ENCODE measurements at regions not wholly inside any gene's neighbourhood (a gene's known extent, or its start where the extent isn't known, plus 50 kb on each side); places are given as distances from the start of the nearest gene placed in this dataset.

- in situ Hi-C loops (cut with HindIII; ENCODE audit: low pct_unique_long_range_greater_than_20kb, low sequenced_read_pairs): no loop called here
These were observed 748.4 kb upstream of the HS6ST1 start for GRCh38 chr2:129067070-129067469.

DNA sequence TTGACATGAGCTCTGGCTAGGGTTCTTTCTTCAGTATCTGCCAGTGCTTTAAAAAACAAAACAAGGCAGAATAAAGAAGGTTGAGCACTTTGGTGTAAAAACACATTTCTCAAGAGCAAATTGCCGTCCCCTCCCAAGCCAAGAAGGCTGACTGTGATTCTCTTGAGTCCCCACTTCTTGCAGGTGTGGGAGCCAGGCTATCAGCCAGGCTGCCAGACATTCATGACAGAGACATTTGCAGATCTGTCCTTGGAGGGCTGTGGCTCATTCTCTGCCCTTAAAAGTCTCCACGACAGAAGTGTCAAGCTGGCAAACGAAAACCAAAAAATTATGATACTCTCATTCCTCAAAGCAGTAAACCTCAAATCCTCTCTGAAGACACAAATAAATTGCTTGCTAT is 749.3 kb upstream of the HS6ST1 start:
- in situ Hi-C loops (cut with HindIII; ENCODE audit: low pct_unique_long_range_greater_than_20kb, low sequenced_read_pairs): no loop called here
- no peak for DNase-seq (ENCODE audit: low read depth)

More at GRCh38 chr2:129067070-129067469, 748.4 kb upstream of the HS6ST1 start:
- no peak for DNase-seq (ENCODE audit: low read depth)

DNA sequence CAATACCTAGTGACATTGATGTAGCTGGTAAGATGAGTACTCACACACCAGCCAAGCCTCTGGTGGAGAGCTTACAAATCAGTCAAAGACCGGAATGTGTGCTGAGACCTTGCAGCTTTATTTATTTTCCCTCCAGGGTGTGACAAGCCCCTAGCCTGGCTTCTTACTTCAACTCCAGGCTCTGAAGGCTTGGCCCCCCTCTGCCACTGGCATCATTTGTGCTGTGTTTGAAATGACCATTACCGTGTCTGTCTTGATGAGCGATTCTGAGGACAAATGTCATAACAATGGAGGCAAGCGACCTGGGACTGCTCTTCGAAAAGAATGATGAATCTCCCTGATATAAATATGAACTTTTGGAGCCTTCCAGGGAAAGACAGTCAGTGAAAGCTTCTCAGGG is 749.9 kb upstream of the HS6ST1 start:
- no peak for DNase-seq (ENCODE audit: low read depth)
- in situ Hi-C loops (cut with HindIII; ENCODE audit: low pct_unique_long_range_greater_than_20kb, low sequenced_read_pairs): no loop called here

GRCh38 chr2:129069875-129070594 is 751.4 kb upstream of the HS6ST1 start:
- DNase-seq (ENCODE audit: low read depth): no peak
- in situ Hi-C loops (cut with HindIII; ENCODE audit: low pct_unique_long_range_greater_than_20kb, low sequenced_read_pairs): no loop called here

DNA sequence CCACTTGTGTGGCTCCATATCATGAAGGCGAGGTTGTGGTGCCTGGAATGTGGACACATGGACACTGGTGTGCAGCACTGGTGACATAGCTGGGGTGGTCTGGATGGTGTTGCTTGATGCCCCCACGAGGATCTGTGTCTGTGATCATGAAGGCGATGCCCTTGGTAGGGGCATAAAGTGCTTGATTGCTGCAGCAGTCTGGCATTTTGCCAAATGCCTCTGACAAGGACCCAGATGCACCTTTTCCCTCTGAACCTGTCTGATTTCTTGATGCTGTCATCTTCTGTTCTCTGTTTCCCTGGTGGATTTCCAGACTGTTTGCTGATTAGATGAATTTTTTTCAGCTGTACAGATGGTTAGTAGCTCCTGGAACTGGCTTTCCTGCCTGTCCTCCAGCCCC is 752.0 kb upstream of the HS6ST1 start:
- DNase-seq (ENCODE audit: low read depth): no peak
- in situ Hi-C loops (cut with HindIII; ENCODE audit: low pct_unique_long_range_greater_than_20kb, low sequenced_read_pairs): no loop called here

- in situ Hi-C loops (cut with HindIII; ENCODE audit: low pct_unique_long_range_greater_than_20kb, low sequenced_read_pairs): no loop called here
- DNase-seq (ENCODE audit: low read depth): no peak
These were observed 752.9 kb upstream of the HS6ST1 start for GRCh38 chr2:129071531-129071930.

DNA sequence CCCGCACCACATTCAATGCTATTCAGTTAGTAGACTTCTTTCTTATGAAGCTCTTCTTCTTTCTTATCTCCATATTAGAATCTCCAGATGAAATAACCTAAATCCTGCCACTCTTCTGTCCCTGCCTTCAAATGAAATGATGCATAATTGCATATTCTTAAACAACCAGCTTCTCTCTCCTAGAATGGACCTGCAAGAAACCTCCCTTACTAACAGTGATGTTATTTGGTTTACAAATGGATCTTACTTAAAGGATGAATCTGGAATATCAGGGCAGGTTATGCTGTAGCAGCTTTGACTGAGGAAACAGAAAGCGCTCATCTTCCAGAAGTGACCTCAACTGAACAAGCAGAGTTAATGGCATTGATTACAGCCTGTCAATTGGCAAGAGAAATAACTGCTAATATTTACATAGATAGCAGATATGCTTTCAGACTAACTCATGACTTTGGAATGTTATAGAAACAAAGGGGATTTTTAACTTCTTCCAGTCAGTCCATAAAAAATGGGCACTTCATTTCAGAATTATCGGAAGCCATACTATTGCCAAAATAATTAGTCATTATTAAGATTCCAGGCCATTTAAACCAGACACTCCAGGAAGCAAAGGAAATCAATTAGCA is 755.7 kb upstream of the HS6ST1 start:
- in situ Hi-C loops (cut with HindIII; ENCODE audit: low pct_unique_long_range_greater_than_20kb, low sequenced_read_pairs): no loop called here
- DNase-seq (ENCODE audit: low read depth): no peak

DNA sequence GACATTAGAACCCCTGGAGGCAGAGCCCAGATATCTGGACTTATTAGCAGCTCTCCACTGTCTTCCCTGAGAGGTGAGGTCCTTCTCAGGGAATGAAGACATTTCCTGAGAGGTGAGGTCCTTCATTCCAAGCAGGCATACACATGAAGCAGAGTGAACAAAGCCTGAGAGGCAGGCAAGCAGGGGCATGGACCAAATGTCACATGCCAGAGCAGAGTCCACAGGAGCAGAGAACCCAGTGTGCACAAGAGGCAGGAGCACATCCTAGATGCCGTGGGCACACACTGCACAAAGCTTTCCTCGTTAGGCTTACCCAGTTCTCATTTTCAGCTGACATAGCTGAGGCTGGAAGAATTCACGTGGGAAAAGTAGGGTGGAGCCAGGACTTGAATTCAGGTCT is 759.9 kb upstream of the HS6ST1 start:
- in situ Hi-C loops (cut with HindIII; ENCODE audit: low pct_unique_long_range_greater_than_20kb, low sequenced_read_pairs): no loop called here
- DNase-seq (ENCODE audit: low read depth): no peak

DNA sequence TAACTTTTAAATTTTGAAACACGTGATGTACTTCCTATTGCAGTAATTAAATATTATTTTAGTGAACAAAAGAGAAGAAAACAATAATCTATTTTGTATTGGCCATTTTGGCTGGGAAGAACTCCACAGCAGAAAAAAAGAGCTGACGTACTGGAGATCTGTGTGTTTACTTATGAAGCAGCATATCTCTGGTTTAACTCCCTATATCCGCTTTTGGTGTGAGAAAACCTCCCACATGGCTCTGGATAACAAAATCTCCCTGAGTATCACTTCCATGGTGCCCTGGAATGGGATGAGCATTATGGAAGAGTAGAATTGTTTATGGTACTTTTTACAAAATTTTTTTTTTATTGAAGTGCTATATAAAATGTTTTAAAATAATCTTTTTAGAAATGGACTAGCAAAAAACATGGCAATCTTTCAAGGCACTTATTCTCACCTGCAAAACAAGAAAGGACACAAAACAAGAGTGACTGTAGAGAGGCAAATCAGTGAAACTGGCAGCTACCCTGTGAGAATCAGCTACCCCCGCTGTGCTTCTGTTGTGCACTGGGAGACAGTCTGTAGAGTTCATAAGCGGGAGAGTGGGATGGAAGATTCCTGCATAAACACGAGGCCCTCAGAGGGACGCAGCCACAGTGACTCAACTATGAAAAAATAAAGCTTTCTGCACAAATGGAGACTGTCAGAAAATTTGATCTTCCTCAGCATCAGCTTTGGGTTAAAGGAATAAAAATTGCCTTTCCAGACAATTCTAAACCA is 762.2 kb upstream of the HS6ST1 start:
- in situ Hi-C loops (cut with HindIII; ENCODE audit: low pct_unique_long_range_greater_than_20kb, low sequenced_read_pairs): no loop called here

DNA sequence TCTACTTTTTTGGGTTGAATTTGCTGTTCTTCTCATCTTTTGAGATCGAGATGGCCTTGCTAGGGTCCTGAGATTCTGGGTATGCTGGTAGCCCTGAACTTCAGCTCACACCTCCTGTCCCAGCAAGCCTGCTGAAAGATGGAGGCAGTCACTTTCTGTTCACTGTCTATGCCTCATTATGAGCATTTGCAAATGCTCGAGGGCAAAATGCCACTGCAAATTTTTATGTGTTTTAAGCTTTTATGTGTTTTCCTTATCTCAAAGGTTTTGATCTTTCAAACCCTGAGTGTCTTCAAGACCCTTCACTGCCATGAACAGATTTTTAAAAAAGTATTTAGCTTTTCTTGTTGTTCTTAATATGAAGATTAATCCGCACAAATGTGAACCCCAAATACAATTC is 766.7 kb upstream of the HS6ST1 start:
- in situ Hi-C loops (cut with HindIII; ENCODE audit: low pct_unique_long_range_greater_than_20kb, low sequenced_read_pairs): no loop called here
- DNase-seq (ENCODE audit: low read depth): no peak

More for the DNA sequence above, 762.2 kb upstream of the HS6ST1 start:
- no peak for DNase-seq (ENCODE audit: low read depth)

DNA sequence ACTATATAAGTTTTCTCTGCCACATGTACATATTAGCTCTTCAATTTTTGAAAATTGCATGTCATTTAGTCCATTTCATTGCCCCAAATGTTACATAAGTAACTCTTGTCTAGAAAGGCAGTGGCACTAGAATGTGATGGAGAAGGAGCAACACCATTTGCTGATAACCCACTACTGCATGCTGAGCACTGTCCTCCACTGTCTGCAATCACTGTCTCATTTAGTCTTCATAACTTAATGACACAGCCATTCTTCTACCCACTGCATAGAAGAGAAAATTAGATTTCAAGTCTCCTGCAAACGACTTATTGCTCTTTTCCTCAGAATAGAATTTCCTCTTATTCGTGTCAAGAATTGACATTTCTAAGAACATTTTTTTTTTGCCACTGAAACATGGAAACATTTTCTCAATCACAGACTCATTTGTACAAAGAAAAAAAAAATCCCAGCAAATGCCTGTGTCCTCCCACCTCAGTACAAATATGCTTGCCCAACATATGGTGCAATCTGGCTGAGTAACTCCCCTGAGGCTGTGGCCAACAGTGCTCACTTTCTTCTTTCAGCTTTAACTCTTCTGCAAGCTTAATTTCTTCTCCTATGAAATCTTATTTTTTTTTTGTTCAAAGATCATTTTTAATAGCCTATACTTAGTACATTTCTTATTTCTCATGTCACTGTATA is 768.6 kb upstream of the HS6ST1 start:
- in situ Hi-C loops (cut with HindIII; ENCODE audit: low pct_unique_long_range_greater_than_20kb, low sequenced_read_pairs): no loop called here
- no peak for DNase-seq (ENCODE audit: low read depth)

GRCh38 chr2:129091620-129092019 is 773.0 kb upstream of the HS6ST1 start:
- DNase-seq (ENCODE audit: low read depth): no peak
- in situ Hi-C loops (cut with HindIII; ENCODE audit: low pct_unique_long_range_greater_than_20kb, low sequenced_read_pairs): no loop called here

- DNase-seq (ENCODE audit: low read depth): no peak
- in situ Hi-C loops (cut with HindIII; ENCODE audit: low pct_unique_long_range_greater_than_20kb, low sequenced_read_pairs): no loop called here
These were observed 774.3 kb upstream of the HS6ST1 start for GRCh38 chr2:129092956-129093355.

DNA sequence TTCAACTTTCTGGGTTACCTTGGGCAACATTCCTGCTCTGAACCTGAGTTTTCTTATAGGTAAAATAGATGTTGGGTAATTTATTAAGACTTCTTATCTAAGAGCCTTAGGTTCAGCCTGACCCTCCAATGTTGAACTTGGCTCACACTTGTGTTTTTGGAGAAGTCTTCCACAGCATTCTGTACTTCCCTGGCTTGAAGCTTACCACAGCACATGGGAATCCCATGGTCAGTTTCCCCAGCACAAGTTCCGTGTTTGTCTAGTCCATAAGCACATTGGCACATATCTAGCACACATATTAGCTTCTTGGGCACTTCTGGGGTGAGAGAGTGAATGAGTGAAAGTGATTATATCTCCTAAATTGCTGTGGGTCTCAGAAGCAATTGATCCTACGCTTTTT is 782.5 kb upstream of the HS6ST1 start:
- in situ Hi-C loops (cut with HindIII; ENCODE audit: low pct_unique_long_range_greater_than_20kb, low sequenced_read_pairs): no loop called here
- no peak for DNase-seq (ENCODE audit: low read depth)

- in situ Hi-C loops (cut with HindIII; ENCODE audit: low pct_unique_long_range_greater_than_20kb, low sequenced_read_pairs): no loop called here
- DNase-seq (ENCODE audit: low read depth): no peak
These were observed 785.5 kb upstream of the HS6ST1 start for GRCh38 chr2:129103936-129104878.

DNA sequence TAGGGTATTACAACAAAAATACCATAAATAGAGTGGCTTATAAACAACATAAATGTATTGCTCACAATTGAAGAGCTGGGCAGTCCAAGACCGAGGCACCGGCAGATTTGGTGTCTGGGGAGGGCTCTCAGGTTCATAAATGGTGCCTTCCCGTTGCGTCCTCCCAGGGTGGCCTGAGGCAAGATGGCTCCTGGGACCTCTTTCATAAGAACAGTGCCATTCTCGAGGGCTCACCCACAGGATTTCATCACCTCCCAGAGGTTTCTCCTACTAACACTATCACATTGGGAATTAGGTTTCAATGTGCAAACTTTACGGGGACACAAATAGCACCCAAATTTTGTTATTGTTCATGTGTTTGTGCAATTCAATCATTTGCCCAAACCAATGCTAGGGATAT is 793.5 kb upstream of the HS6ST1 start:
- no peak for DNase-seq (ENCODE audit: low read depth)
- in situ Hi-C loops (cut with HindIII; ENCODE audit: low pct_unique_long_range_greater_than_20kb, low sequenced_read_pairs): no loop called here

DNA sequence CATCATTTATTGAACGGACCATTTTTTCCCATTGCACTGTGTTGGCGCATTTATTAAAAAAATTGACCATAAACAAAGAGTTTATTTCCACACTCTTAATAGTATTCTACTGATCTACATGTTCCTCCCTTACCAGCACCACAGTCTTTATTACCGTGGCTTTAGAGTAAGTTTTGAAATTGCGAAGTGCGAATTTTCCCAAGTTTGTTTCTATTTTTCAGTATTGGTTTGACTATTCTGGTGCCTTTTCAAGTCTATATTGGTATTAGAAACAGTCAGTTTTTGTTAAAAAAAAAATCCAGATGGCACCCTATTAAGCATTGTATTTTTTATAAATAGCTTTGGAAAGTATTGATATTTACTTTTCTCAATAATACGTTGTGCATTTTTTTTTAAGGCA is 795.1 kb upstream of the HS6ST1 start:
- in situ Hi-C loops (cut with HindIII; ENCODE audit: low pct_unique_long_range_greater_than_20kb, low sequenced_read_pairs): no loop called here
- no peak for DNase-seq (ENCODE audit: low read depth)

GRCh38 chr2:129117434-129117833 is 798.8 kb upstream of the HS6ST1 start:
- no peak for DNase-seq (ENCODE audit: low read depth)
- in situ Hi-C loops (cut with HindIII; ENCODE audit: low pct_unique_long_range_greater_than_20kb, low sequenced_read_pairs): no loop called here

Data from Caki2 (cell line).